Stimulated activated CD4-positive, alpha-beta T cell treated with anti-CD3 and anti-CD28 coated beads, Interleukin-1b, Interleukin-23, amount 100 ng/mL, for 24 hours (primary cell): ENCODE measurements at regions not wholly inside any gene's neighbourhood (a gene's known extent, or its start where the extent isn't known, plus 50 kb on each side); places are given as distances from the start of the nearest gene placed in this dataset.

Experiments used
- DNase-seq, 4 experiments: peaks; one replicate each; pipeline ENCODE4 v3.0.0-alpha.2; 2020; ENCODE audit warnings: low read depth in 4 of 4, low spot score in 1 of 4

- no peak for DNase-seq
Observed at GRCh38 chr3:182190056-182190455, 478.3 kb downstream of the SOX2 start.

- no peak for DNase-seq
Observed at GRCh38 chr3:182198345-182198744, 486.6 kb downstream of the SOX2 start.

GRCh38 chr3:182201456-182202168, 489.9 kb downstream of the SOX2 start:
- no peak for DNase-seq

- no peak for DNase-seq
Observed at GRCh38 chr3:182212479-182213076, 500.9 kb downstream of the SOX2 start.

DNA sequence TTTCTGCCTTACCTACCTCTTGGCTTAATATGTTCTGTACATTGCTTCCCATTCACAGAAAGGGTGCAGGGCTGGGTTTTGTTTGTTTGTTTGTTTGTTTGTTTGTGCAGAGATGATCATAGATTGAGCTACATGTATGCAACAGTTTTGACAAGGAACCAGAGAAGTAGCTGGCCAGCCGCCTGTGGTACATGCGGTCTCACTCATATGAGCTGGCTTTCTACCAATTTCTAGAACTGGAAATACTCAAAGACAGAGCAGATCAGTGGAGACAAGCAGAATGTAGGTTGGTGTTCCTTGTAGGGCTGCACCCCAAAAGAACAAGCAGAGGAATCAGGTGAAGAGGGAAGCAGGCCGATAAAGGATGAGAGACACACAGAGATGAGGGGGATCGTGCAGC, 502.7 kb downstream of the SOX2 start:
- DNase-seq = no peak

- DNase-seq = no peak
Observed at GRCh38 chr3:182215881-182216280, 504.2 kb downstream of the SOX2 start.

DNA sequence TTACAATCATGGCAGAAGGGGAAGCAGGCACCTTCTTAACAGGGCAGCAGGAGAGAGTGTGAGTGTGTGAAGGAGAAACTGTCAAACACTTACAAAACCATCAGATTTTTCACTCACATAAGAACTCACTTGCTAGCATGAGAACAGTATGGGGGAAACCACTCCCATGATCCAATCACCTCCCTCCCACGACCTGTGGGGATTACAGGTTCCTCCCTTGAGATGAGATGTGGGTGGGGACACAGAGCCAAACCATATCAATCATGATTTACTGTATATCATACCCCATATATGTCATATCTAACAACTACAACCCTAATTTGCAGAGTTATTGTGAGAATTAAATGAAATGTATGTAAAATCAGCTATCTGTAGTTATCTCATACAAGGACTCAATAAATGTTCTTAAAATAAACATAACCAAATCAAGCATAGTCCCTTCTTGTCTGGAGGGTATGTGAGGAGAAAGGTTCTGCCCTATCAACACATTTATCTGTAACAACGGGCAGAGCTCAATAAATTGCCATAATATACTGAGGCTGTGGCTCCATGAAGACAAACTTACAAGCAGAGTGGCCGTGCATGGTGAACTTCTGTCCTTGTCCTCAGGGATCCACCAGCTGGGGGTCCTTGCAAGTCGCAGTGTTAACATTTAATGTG, 504.7 kb downstream of the SOX2 start:
- no peak for DNase-seq

- DNase-seq = no peak
Observed at GRCh38 chr3:182220013-182220412, 508.3 kb downstream of the SOX2 start.

- DNase-seq = no peak
Observed at GRCh38 chr3:182220471-182220870, 508.7 kb downstream of the SOX2 start.

- no peak for DNase-seq
Observed at GRCh38 chr3:182226995-182227394, 515.3 kb downstream of the SOX2 start.

DNA sequence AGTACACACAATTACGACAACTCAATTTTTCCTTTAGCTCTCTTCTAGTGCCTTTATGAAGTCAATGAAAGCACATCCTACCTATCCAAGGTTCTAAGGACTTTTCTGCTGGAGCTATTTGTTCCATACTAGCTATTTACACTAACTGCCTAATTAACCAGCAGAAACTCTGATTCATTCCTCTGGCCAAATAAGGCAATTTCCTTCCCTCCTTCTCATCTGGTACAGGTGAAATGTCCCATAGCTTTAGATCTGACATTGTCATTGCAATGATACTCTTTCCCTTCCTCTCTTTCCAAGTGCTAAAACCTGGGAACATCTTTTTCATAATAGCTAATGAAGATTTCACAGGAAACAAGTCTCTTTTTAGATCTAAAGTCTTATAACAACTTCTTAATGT, 521.7 kb downstream of the SOX2 start:
- no peak for DNase-seq

DNA sequence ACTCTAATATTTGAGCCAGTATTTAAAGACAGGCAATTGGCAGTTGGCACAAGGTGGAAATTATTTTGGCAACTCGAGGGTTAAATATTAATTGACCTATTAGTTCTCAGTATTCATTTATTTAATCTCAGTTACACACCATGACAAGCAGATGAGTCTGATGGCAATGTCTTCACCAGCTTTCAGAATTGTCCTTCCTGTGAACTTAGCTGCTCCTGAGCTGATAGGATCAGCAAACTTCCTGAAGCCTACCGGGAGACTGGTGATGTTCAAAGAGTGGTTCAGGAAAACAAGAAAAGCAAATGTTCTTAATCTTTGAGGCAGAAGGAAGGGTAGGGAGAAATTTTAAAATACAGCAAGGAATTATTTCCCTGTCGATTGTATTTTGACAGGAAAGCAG, 522.2 kb downstream of the SOX2 start:
- no peak for DNase-seq

DNA sequence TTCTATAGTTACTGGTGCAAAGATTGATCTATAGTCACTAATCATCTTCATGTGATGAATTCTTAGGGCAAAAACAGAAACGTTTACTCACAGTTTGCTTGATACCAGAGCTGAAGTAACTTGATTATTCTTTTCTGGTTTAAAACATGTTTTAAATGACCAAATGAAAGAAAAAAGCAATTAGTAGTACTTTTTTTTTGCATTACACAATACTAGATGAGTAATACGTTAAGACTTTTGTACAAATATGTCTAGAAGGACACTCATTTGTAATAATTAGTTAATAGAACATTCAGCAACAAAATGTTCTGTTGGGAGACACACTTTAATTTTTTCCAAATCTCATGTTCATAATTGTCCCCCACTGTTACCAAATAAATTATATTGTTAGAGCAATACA, 523.2 kb downstream of the SOX2 start:
- no peak for DNase-seq

DNA sequence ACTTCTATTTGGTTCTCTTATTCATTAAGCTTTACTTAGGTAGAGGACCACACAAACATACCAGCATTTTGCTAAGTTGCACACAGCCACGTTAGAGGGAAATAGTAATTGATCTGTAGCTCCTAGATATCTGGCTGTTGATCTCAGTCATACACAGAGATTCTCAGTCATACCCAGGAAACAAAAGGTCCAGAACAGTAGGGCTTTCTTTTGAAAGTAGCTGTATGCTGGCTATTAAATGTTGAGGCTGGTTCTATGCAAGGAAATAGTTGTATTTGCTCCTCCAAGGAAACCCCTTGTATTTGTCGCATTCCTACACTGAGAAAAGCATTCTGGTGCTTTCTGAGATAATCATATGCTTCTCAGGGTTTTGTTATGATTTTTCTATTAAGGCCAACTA, 523.8 kb downstream of the SOX2 start:
- no peak for DNase-seq

GRCh38 chr3:182238126-182238525, 526.4 kb downstream of the SOX2 start:
- no peak for DNase-seq

GRCh38 chr3:182239316-182239715, 527.6 kb downstream of the SOX2 start:
- no peak for DNase-seq

DNA sequence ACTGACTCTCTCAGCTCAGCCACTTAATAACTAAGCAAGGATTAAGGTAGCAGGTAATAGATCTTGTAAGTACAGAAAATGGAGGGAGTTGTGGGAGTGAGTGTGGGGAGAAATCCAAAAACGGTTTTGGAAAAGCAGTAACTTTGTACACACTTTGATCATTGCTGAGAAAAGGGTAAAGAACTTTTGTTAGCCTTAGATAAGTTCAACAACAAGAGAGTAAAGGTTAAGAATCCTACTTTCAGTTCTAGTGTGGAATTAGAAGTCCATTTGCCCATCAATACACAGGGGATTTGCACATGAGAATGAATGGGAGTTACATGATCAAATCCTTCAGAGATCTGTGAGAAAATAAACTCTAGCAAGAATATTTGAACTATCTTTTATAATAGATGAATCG, 528.7 kb downstream of the SOX2 start:
- no peak for DNase-seq

DNA sequence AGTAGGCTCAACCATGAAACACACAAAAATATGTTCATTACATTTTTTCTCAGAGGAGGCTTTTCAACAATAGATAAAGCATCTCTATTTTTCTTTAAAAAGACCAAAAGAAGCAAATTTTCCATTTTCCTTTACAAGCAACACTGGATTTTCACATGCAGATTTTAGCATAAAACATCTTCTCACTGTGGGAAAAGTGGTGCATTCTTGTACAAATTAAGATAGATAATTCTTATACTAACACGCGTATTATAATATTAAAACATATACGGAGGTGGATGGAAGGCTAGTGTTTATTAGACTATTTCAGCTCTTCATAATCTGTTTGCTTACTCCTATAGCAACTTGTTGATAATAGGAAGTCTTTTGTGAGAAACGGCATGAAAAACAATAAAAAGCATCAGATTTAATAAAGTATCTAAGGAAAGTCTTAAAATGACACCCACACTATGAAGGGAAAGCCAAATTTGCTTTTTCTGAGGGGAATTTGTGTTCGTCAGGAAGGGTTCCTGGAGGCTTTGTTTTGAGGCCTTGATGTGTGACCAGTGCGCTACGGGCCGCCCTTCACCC, 529.6 kb downstream of the SOX2 start:
- no peak for DNase-seq

DNA sequence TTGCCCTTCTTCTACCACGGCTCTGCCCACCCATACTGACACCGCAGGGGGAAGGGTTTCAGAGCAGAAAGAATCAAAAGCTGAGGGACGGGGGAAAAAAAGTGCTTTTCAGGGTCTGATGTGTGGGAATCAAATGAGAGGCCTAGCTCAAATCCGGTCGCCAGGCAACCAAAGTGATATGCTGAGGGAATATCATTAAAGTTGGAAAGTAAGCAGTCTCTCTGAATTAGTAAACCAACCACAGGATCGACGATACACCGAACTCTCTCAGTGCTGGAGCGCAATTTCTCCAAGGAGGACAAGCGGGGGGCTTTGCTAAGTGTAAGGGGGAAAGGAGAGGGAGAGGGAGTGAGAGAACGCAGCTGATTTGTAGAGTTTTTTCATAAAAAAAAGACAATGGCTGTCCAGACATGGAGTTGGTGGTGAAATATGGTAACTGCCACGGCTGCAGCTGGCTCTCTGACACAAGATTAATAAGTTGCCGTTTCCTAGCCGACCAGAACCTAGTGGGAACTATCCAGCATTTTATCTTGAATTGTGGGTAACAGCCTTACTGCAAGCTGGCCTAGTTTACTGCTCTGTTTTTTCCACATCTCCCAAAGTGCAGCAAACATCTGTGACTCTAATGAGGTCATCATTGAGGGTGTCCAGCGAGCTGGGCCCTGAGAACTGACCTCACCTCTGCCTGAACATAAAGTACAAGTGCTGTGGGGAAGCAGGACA, 530.2 kb downstream of the SOX2 start:
- DNase-seq = no peak

DNA sequence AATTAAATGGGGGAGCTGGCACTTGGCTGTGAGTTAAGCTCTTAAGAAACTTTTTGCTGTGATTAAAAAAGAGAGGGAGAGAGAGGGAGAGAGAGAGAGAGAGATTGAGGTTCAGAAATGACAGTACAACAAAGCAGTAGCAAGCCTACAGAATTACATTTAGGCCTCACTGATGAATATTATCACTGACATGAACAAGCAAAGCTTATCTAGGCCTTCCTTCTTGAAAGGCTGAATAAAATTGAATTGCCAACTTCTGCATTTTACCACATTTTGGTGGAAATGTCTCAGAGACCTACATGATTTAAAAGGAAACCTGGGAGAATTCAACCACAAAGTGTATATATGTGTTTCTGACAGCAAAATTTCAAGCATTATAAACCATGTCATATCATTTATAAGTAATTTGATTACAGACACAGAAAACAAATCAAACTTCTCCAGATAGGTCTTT, 530.8 kb downstream of the SOX2 start:
- DNase-seq = no peak

DNA sequence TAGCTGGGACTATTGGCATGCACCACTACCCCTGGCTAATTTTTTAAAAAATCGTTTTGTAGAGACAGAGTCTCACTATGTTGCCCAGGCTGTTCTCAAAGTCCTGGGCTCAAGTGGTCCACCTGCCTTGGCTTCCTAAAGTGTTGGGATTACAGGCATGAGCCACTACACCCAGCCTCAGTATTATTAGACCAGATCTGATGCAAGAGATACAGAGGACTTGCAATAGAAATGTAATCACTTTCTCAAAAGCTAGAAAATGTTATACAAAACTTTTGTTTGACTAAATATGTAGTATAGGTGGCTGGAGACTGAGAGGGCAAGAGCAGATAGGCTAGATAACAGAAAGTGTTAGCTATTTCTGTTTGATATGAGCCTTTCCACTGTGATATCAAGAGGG, 531.9 kb downstream of the SOX2 start:
- no peak for DNase-seq
